Stomach smooth muscle (tissue), 2 donors: ENCODE measurements at regions not wholly inside any gene's neighbourhood (a gene's known extent, or its start where the extent isn't known, plus 50 kb on each side); places are given as distances from the start of the nearest gene placed in this dataset.

Source experiments
- H3K27ac ChIP-seq: one replicate; pipeline ENCODE4 v1.7.0; 2013; ENCODE audit warnings: mild to moderate bottlenecking, low read length, inconsistent platforms
- H3K27me3 ChIP-seq, 2 donors: one replicate each; pipeline ENCODE4 v1.7.0; 2013; ENCODE audit warnings: low read length in 2 of 2; ENCODE audit not compliant: insufficient read depth in 2 of 2, control insufficient read depth in 1 of 2
- H3K36me3 ChIP-seq, 2 donors: one replicate each; pipeline ENCODE4 v1.7.0; 2013; ENCODE audit warnings: low read length in 2 of 2; ENCODE audit not compliant: control insufficient read depth in 2 of 2, insufficient read depth in 2 of 2
- H3K4me1 ChIP-seq: one replicate; pipeline ENCODE4 v1.7.0; 2013; ENCODE audit warnings: low read length; ENCODE audit not compliant: control insufficient read depth, insufficient read depth
- H3K4me3 ChIP-seq, 2 donors: one replicate each; pipeline ENCODE4 v1.7.0; 2013; ENCODE audit warnings: low read length in 2 of 2
- H3K9ac ChIP-seq, 2 donors: one replicate each; pipeline ENCODE4 v1.7.0; 2013; ENCODE audit warnings: low read length in 2 of 2, mild to moderate bottlenecking in 1 of 2
- H3K9me3 ChIP-seq, 2 donors: one replicate each; pipeline ENCODE4 v1.7.0; 2013; ENCODE audit warnings: low read length in 2 of 2; ENCODE audit not compliant: control insufficient read depth in 2 of 2
- donor health status: healthy.
- donor health status: Pancreatic carcinoma.

DNA sequence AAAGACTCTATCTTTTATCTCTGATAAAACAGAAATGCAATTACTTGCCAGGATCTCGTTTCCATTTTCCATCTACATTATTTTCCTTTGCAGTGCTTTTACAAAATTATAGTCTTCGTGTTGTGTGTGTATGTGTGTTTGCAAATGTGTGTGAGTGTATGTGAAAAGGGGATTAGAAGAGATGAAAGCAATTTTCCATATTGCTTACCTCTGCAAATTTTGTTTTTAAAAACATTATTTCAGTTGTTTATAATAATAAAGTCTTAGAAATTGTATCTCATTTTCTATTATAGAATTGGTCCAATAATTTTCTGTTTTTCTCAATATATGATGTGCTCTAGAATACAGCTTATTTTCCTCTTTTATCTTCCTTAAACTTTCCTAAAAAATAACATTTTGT lies 421.3 kb upstream of the ANKRD30A start:
- H3K9me3 ChIP-seq = no peaks in the 10 kb centered on the region
- no peaks in the 10 kb centered on the region for H3K36me3 ChIP-seq
- H3K27ac ChIP-seq = no peak overlapping the region
- H3K4me1 ChIP-seq = no peaks in the 10 kb centered on the region
- no peak overlapping the region for H3K9ac ChIP-seq
- H3K27me3 ChIP-seq = no peaks in the 10 kb centered on the region
- H3K4me3 ChIP-seq = no peak overlapping the region

DNA sequence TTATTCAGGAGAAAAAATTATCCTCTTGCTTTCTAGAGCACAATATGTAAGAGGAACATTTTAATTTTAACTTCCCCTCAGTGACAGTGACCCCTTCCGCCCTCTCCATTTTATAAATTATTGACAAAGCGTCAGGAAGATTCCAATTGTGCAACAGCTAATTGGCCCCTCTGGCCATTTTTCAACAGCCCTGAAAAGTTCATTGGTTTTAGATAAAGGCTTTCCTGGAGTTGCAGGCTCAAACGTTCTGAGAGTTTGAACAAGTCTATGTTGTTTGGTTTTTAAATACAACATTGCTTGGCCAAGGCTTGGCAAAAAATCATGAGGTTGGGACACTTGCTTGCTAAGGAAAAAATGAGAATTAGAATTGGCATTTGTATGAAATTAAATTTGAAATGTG lies 422.2 kb upstream of the ANKRD30A start:
- H3K27me3 ChIP-seq = no peaks in the 10 kb centered on the region
- no peak overlapping the region for H3K4me3 ChIP-seq
- no peak overlapping the region for H3K27ac ChIP-seq
- no peaks in the 10 kb centered on the region for H3K9me3 ChIP-seq
- H3K36me3 ChIP-seq = no peaks in the 10 kb centered on the region
- no peaks in the 10 kb centered on the region for H3K4me1 ChIP-seq
- H3K9ac ChIP-seq = no peak overlapping the region

DNA sequence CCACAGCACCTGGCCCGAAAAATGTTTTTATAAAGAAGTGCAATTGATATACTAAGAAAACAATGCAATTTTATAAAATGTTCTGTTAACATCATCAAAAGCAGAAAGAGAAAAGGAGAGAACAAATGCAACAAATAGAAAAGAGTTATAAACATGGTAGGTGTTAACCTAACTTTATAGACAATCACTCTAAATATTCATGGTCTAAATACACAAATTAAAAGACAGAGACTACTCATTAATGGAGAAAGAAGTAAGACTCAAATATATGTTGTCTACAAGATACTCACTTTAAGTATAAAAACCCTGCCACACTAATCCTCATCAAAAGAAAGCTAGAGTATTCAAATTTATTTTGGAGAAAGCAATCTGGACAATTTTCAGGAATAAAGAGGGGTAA lies 425.3 kb upstream of the ANKRD30A start:
- H3K36me3 ChIP-seq = no peaks in the 10 kb centered on the region
- H3K9me3 ChIP-seq = no peaks in the 10 kb centered on the region
- no peaks in the 10 kb centered on the region for H3K4me1 ChIP-seq
- no peak overlapping the region for H3K27ac ChIP-seq
- H3K27me3 ChIP-seq = no peaks in the 10 kb centered on the region
- no peak overlapping the region for H3K9ac ChIP-seq
- H3K4me3 ChIP-seq = no peak overlapping the region

DNA sequence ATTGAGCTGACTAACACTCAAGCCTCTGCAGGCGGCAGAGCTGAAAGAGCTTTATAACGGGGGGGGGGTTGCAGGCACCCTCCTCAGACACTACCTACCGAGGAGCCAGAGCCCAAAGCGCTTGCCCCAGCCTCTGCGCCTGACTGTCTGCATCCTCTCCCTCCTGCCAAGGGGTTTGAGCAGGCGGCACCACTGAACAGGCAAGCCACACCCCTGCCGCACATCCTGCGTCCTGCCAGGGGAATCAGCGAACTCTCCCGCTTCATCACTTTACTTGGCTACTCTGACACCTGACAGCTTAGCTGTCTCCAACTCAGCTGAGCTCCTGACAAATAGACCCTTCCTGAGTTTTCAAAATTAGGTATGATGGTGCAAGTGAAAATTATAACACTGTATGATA lies 432.6 kb upstream of the ANKRD30A start:
- Histone ChIP-seq H3K9me3 (no peaks in the 10 kb centered on the region), H3K36me3 (no peaks in the 10 kb centered on the region), H3K27ac (no peak overlapping the region), H3K4me3 (no peak overlapping the region), H3K27me3 (no peaks in the 10 kb centered on the region), H3K4me1 (no peaks in the 10 kb centered on the region), H3K9ac (no peak overlapping the region)

DNA sequence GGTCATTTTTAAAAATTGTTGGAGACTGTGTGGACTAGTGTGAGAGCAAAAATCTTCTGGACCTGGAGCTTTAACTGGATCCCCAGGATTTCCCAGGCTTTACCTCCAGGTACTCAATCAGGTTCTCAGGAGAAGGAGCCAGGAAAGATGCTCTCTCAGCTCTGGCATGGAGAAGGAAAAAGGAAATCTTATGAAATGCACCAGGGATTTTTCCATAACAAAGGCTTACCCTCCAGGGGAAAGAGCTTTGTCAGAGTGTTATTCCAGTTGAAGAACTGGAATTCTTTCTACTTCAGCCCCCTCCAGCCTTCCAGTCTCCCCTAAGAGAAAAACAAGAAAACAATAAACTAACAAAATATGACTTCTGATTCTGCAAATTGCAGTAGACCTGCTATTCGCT lies 436.7 kb upstream of the ANKRD30A start:
- H3K9ac ChIP-seq = no peak overlapping the region
- H3K9me3 ChIP-seq = no peaks in the 10 kb centered on the region
- H3K4me1 ChIP-seq = no peaks in the 10 kb centered on the region

DNA sequence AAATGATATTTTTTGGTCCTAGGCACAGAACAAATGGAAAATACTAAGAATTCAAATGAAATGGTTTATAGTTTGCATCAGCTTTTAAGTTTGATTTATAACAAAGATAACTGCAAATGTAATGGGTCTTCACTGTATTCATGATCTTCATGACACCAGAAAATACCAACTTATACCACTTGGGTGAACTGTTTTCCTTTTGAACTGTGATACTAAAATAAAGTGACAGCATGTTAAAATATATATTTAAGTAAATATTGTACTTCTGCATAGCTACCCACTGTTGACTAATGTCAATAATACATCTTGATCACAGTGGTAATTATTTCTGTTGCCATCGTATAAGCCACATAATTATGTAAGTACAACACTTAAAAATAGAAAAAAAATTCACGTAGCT lies 442.0 kb upstream of the ANKRD30A start:
- Histone ChIP-seq H3K36me3 (no peaks in the 10 kb centered on the region), H3K4me3 (no peak overlapping the region)

More for the DNA sequence above, 436.7 kb upstream of the ANKRD30A start:
- no peak overlapping the region for H3K27ac ChIP-seq
- H3K27me3 ChIP-seq = no peaks in the 10 kb centered on the region
- H3K4me3 ChIP-seq = no peak overlapping the region
- H3K36me3 ChIP-seq = no peaks in the 10 kb centered on the region

DNA sequence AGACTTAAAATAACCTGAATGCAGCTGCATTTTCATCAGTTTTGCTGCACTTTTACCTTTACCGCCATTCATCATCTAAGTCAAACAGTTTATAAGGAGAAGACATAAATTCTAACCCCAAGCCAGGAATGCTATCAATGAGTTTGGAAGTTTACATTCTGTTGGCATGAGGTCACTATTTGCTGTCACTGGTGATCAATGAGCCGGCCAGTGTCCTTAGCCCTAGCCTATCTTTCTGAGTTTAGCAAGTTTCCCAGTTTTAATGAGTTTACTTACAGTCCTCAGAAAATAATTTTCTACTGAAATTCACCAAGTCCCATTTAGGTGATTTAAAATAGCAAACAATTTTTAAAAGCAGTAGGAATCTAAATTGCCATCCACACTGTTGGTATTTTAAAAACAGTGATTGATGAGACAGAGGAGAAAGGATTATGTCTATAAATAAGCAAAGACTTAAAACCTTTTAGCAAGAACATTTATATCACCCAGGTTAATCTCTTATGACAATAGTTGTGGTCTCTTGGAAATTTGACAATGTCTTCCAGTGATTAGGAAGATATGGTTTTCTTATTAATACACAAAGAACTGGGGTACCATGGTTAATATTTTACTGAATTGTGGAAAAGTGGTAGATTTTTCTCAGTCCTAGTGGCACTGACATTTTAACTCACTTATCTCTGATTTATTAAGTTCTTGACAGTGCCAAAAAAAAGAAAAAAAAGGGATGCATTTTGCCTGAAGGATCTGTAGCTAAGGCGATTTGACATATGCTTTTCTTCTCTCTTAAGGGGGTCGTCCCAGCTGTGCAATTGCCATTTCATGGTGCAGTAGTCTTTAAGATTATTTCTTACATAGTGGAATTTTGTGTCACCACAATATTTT lies 443.4 kb upstream of the ANKRD30A start:
- no peaks in the 10 kb centered on the region for H3K36me3 ChIP-seq

More for the DNA sequence above, 442.0 kb upstream of the ANKRD30A start:
- Histone ChIP-seq H3K9me3 (no peaks in the 10 kb centered on the region), H3K9ac (no peak overlapping the region), H3K4me1 (no peaks in the 10 kb centered on the region), H3K27me3 (no peaks in the 10 kb centered on the region), H3K27ac (no peak overlapping the region)

DNA sequence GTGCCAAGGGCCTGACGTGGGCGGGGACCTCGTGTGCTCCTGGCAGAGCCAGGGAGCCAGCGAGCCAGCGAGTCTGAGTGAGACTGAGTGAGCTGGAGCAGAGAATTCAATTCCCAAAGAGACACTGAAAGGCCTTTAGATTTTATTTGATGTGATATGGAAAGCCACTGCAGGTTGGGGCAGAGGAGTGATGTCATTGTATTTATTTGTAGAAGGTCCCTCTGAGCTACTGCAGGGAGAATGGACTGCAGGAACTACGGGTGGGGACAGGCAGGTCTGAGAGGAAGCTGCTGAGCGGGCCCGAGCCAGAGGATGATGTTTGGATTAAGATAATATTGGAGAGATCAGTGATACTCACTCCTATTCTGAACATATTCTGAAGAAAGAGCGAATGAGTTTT lies 445.8 kb upstream of the ANKRD30A start:
- H3K4me1 ChIP-seq = no peaks in the 10 kb centered on the region
- H3K36me3 ChIP-seq = no peaks in the 10 kb centered on the region
- no peaks in the 10 kb centered on the region for H3K9me3 ChIP-seq
- H3K27ac ChIP-seq = no peak overlapping the region
- no peaks in the 10 kb centered on the region for H3K27me3 ChIP-seq
- H3K9ac ChIP-seq = no peak overlapping the region
- H3K4me3 ChIP-seq = no peak overlapping the region

More for the DNA sequence above, 443.4 kb upstream of the ANKRD30A start:
- H3K9me3 ChIP-seq = no peaks in the 10 kb centered on the region
- no peak overlapping the region for H3K27ac ChIP-seq
- no peak overlapping the region for H3K9ac ChIP-seq
- H3K27me3 ChIP-seq = no peaks in the 10 kb centered on the region
- no peaks in the 10 kb centered on the region for H3K4me1 ChIP-seq
- no peak overlapping the region for H3K4me3 ChIP-seq

DNA sequence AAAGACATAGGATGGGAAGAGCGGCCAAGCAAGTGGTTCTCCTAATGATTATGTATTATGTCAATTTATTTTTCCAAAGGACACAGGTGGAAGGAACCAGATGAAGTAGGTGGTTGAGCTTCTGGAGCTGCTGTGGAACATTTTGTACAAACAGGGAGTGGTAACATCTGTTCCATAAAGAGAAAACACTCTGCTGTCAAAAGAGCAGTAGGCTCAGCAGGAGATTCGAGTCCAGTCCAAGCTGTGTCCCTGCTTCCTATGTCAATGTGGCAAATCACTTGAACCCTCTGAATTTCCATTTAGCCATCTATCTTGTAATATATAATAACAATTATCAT lies 448.0 kb upstream of the ANKRD30A start:
- H3K9me3 ChIP-seq = no peaks in the 10 kb centered on the region

DNA sequence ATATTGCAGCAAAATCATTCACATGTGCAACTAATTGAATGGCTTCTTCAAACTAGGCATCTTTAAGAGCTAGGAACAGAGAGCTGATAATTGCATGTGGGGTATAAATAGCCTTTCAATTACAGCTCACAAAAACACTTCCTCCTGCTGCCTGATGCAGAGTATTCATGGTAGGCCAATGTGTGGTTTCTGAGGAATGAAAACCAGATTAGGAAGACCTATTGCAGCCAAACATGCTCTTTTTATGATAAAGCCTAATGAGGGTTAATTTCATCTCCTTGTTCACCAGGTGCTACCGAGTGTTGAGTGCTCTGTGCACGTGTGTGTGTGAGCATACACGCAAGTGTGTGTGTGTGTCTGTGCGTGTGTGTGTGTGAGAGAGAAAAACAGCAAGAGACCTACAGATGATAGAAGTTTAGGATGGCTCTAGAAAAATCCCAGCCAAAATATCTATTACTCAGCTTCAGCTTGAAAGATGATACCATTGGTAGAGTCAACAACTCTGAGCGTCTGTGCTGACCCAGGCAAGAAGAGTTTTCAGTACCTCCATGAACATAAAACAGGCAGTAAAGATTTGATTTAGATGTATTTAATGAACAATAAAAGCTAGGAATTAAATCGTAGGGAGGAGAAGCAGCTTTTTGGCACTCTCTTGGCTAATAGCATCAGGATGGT lies 448.5 kb upstream of the ANKRD30A start:
- no peak overlapping the region for H3K9ac ChIP-seq
- H3K9me3 ChIP-seq = no peaks in the 10 kb centered on the region
- H3K27ac ChIP-seq = no peak overlapping the region
- H3K36me3 ChIP-seq = no peaks in the 10 kb centered on the region
- no peak overlapping the region for H3K4me3 ChIP-seq
- no peaks in the 10 kb centered on the region for H3K27me3 ChIP-seq
- no peaks in the 10 kb centered on the region for H3K4me1 ChIP-seq

More for the DNA sequence above, 448.0 kb upstream of the ANKRD30A start:
- Histone ChIP-seq H3K27me3 (no peaks in the 10 kb centered on the region), H3K36me3 (no peaks in the 10 kb centered on the region), H3K4me1 (no peaks in the 10 kb centered on the region), H3K27ac (no peak overlapping the region), H3K4me3 (no peak overlapping the region), H3K9ac (no peak overlapping the region)

DNA sequence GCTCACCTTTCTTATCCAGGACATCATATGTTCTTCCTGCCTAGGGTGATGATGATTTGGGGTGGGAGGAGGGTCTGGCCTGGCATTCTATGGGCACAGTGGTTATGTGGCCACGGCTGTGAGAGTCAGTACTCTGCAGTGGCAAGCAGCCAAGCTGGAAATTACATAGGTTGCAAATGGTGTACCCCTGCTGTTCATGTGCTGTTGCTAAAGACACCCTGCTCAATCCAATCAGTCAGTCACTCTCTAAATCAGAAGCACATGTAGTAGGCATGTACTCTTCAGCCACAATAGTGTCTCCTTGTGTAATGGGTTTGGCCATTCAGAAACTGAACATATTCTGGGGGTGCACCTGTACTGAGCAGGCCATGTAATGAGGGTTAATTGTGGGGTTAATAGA lies 449.1 kb upstream of the ANKRD30A start:
- Histone ChIP-seq H3K9me3 (no peaks in the 10 kb centered on the region), H3K36me3 (no peaks in the 10 kb centered on the region), H3K27ac (no peak overlapping the region), H3K4me1 (no peaks in the 10 kb centered on the region), H3K27me3 (no peaks in the 10 kb centered on the region), H3K9ac (no peak overlapping the region), H3K4me3 (no peak overlapping the region)
